ENCODE measurements at regions not wholly inside any gene's neighbourhood (a gene's known extent, or its start where the extent isn't known, plus 50 kb on each side); places are given as distances from the start of the nearest gene placed in this dataset.

GRCh38 chr6:84371681-84372080 is 144.2 kb upstream of the CEP162 start:
- DNase-seq (ENCODE audit: low read depth, low spot score) (no peak), ATAC-seq (no peak)
- POLR2A ChIA-PET: no interaction called here
- CTCF ChIA-PET: no interaction called here
- Histone ChIP-seq H3K36me3 (ENCODE audit: control insufficient read depth, insufficient read depth, low read length) (no peaks in the 10 kb centered on the region), H3K27ac (ENCODE audit: low read length) (no peak overlapping the region), H3K4me1 (ENCODE audit: control insufficient read depth, insufficient read depth, low read length) (no peaks in the 10 kb centered on the region), H3K9me3 (ENCODE audit: control insufficient read depth, insufficient read depth, low read depth, low read length) (no peaks in the 10 kb centered on the region), H3K4me3 (ENCODE audit: low read depth in 2 of 2, low read length in 2 of 2) (no peak overlapping the region), H3K27me3 (ENCODE audit: control insufficient read depth, insufficient read depth, low read length) (no peaks in the 10 kb centered on the region)
- BruUV-seq (replicated peaks): no TSS peak
- in situ Hi-C loops (cut with HindIII; ENCODE audit: low pct_unique_long_range_greater_than_20kb, low sequenced_read_pairs) (no loop called here), intact Hi-C loops (cut with micrococcal nuclease; ENCODE audit: unreplicated experiment) (no loop called here)
- TF ChIP-seq SIN3A (IDR thresholded peaks at IDR 0.05; ENCODE audit: borderline replicate concordance, insufficient read depth, low read depth, low read length) (no peak), TCF7L2 (IDR thresholded peaks at IDR 0.05; ENCODE audit: low read depth, low read length) (no peak), CTCF (IDR thresholded peaks at IDR 0.05) (no peak), POLR2AphosphoS5 (IDR thresholded peaks at IDR 0.05; ENCODE audit: low read depth, low read length) (no peak)
- TF ChIP-seq, protein P1, sequence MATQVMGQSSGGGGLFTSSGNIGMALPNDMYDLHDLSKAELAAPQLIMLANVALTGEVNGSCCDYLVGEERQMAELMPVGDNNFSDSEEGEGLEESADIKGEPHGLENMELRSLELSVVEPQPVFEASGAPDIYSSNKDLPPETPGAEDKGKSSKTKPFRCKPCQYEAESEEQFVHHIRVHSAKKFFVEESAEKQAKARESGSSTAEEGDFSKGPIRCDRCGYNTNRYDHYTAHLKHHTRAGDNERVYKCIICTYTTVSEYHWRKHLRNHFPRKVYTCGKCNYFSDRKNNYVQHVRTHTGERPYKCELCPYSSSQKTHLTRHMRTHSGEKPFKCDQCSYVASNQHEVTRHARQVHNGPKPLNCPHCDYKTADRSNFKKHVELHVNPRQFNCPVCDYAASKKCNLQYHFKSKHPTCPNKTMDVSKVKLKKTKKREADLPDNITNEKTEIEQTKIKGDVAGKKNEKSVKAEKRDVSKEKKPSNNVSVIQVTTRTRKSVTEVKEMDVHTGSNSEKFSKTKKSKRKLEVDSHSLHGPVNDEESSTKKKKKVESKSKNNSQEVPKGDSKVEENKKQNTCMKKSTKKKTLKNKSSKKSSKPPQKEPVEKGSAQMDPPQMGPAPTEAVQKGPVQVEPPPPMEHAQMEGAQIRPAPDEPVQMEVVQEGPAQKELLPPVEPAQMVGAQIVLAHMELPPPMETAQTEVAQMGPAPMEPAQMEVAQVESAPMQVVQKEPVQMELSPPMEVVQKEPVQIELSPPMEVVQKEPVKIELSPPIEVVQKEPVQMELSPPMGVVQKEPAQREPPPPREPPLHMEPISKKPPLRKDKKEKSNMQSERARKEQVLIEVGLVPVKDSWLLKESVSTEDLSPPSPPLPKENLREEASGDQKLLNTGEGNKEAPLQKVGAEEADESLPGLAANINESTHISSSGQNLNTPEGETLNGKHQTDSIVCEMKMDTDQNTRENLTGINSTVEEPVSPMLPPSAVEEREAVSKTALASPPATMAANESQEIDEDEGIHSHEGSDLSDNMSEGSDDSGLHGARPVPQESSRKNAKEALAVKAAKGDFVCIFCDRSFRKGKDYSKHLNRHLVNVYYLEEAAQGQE (IDR thresholded peaks at IDR 0.05; ENCODE audit: insufficient read depth in 1 of 2, low read depth in 2 of 2, low read length in 1 of 2): no peak

- no peaks in the 10 kb centered on the region for H3K36me3 ChIP-seq (ENCODE audit: control insufficient read depth, insufficient read depth, low read length)
- no peaks in the 10 kb centered on the region for H3K4me1 ChIP-seq (ENCODE audit: control insufficient read depth, insufficient read depth, low read length)
- TF ChIP-seq TCF7L2 (IDR thresholded peaks at IDR 0.05; ENCODE audit: low read depth, low read length): no peak
- TF ChIP-seq POLR2AphosphoS5 (IDR thresholded peaks at IDR 0.05; ENCODE audit: low read depth, low read length): no peak
- in situ Hi-C loops (cut with HindIII; ENCODE audit: low pct_unique_long_range_greater_than_20kb, low sequenced_read_pairs) (no loop called here), intact Hi-C loops (cut with micrococcal nuclease; ENCODE audit: unreplicated experiment) (no loop called here)
- BruUV-seq (replicated peaks): no TSS peak
- no peak for ATAC-seq
- DNase-seq (ENCODE audit: low read depth, low spot score): no peak
- ChIA-PET CTCF (no interaction called here), POLR2A (no interaction called here)
- no peaks in the 10 kb centered on the region for H3K9me3 ChIP-seq (ENCODE audit: control insufficient read depth, insufficient read depth, low read depth, low read length)
- no peaks in the 10 kb centered on the region for H3K27me3 ChIP-seq (ENCODE audit: control insufficient read depth, insufficient read depth, low read length)
- H3K4me3 ChIP-seq (ENCODE audit: low read depth in 2 of 2, low read length in 2 of 2): no peak overlapping the region
- no peak overlapping the region for H3K27ac ChIP-seq (ENCODE audit: low read length)
Measured at GRCh38 chr6:84362193-84362821, 134.9 kb upstream of the CEP162 start.

DNA sequence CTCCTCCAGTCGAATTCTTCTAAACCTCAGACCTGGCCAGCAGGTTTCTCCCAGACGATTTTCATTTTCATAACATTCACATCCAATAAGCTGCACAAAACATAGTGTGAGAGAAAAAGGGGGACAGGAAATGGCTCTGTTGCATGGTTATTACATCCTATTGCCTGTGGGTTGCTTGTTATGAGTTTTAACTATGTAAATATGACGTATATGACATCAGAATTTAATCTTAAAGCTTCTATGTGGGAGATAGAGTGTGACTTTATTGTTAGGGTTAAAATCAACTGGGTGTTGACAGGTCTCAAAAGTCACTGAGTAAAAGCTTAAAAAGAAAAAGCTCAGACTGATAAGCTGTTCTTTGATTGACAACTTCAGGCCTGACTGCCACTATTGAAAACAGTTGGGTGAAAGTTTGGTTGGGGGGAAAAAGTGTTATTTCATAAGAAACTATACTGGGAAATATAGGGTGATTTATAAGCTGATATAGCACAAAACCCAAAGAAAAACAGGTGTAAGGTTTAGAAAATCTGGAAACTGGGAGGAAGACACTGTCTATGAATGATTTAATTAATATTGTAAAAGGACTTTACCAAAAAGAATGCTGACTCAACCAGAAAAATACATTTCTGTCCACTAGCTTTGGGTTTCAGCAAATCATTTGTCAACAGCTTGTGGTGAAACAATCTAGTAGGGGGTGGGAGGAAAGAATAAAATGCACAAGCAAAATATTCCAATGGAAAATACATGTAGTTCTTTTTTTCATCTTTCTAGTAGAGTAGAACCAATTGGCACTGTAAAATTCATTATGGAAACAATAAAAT is 134.1 kb upstream of the CEP162 start:
- intact Hi-C loops (cut with micrococcal nuclease; ENCODE audit: unreplicated experiment): no loop called here
- no peak overlapping the region for H3K27ac ChIP-seq (ENCODE audit: low read length)
- no peaks in the 10 kb centered on the region for H3K27me3 ChIP-seq (ENCODE audit: control insufficient read depth, insufficient read depth, low read length)
- ATAC-seq (no peak), DNase-seq (ENCODE audit: low read depth, low spot score) (no peak)
- no peaks in the 10 kb centered on the region for H3K4me1 ChIP-seq (ENCODE audit: control insufficient read depth, insufficient read depth, low read length)
- no peaks in the 10 kb centered on the region for H3K36me3 ChIP-seq (ENCODE audit: control insufficient read depth, insufficient read depth, low read length)
- TF ChIP-seq TCF7L2 (IDR thresholded peaks at IDR 0.05; ENCODE audit: low read depth, low read length) (no peak), SIN3A (IDR thresholded peaks at IDR 0.05; ENCODE audit: borderline replicate concordance, insufficient read depth, low read depth, low read length) (no peak), CTCF (IDR thresholded peaks at IDR 0.05) (no peak), POLR2AphosphoS5 (IDR thresholded peaks at IDR 0.05; ENCODE audit: low read depth, low read length) (no peak)
- TF ChIP-seq, protein P1 (IDR thresholded peaks at IDR 0.05; ENCODE audit: insufficient read depth in 1 of 2, low read depth in 2 of 2, low read length in 1 of 2): no peak
- in situ Hi-C loops (cut with HindIII; ENCODE audit: low pct_unique_long_range_greater_than_20kb, low sequenced_read_pairs): no loop called here
- ChIA-PET POLR2A (no interaction called here), CTCF (no interaction called here)
- H3K4me3 ChIP-seq (ENCODE audit: low read depth in 2 of 2, low read length in 2 of 2): no peak overlapping the region
- no peaks in the 10 kb centered on the region for H3K9me3 ChIP-seq (ENCODE audit: control insufficient read depth, insufficient read depth, low read depth, low read length)
- BruUV-seq (replicated peaks): no TSS peak
